Heart left ventricle (tissue), 13 donors: ENCODE measurements at regions not wholly inside any gene's neighbourhood (a gene's known extent, or its start where the extent isn't known, plus 50 kb on each side); places are given as distances from the start of the nearest gene placed in this dataset.

Experiments used
- CTCF ChIP-seq, 12 donors: fragments of 200-600 bp; sonication (generic) in 4 of 12; IDR thresholded peaks; one replicate each; pipeline versions ENCODE4 v1.5.0 to v1.8.0; 2018 to 2022; ENCODE audit warnings: antibody characterized with exemption in 12 of 12, mild to moderate bottlenecking in 5 of 12
- POLR2A ChIP-seq, 2 donors: fragments of 450-650 bp; IDR thresholded peaks; one replicate each; pipeline ENCODE4 v1.6.1; 2017; ENCODE audit warnings: antibody characterized with exemption in 2 of 2, mild to moderate bottlenecking in 2 of 2, moderate library complexity in 2 of 2
- donor health status: ischemic (EF 13 %, LVEDD 7.1; RV severe dilation, severe dysfunction).
- donor health status: DM: no; HTN: yes; CAD: no.
- donor health status: DM: no; HTN: no; CAD: no.
- donor health status: ischemic (EF 25% LVEDD 6.9; RV normal size, moderate dysfunction).
- donor health status: ischemic (EF 25% LVEDD 5.7; RV mildly dilated, moderate dysfunction).
- donor health status: ischemic (EF 35%, LVEDD 5.7; RV mildly dilated, moderate dysfunction).
- donor health status: nonischemic (EF 11% LVEDD 7.7; RV severe dilation, severe dysfunction).
- donor health status: DM: yes; HTN: yes; CAD: no.
- donor health status: PGD.
- donor health status: ischemic (EF 29% LVEDD 5.4; RV normal size, mild dysfunction).
- donor health status: nonischemic (EF 23%, LVEDD 6.1; RV moderate dilation, normal function).

GRCh38 chr3:182702216-182702615, 91.1 kb upstream of the ATP11B start:
- TF ChIP-seq CTCF (IDR thresholded peaks at IDR 0.05) (no peak), POLR2A (IDR thresholded peaks at IDR 0.05) (no peak)
